Fibroblast of lung (primary cell): ENCODE measurements at regions not wholly inside any gene's neighbourhood (a gene's known extent, or its start where the extent isn't known, plus 50 kb on each side); places are given as distances from the start of the nearest gene placed in this dataset.

Experiments used
- EZH2 ChIP-seq: IDR thresholded peaks from 2 replicates; pipeline ENCODE4 v1.5.1; 2012; ENCODE audit warnings: low read length, control low read depth, mild to moderate bottlenecking; ENCODE audit errors: missing control alignments
- TF ChIP-seq, protein P1 (sequence below), 2 donors: IDR thresholded peaks in 1 of 2; conservative IDR thresholded peaks in 1 of 2; 1 replicate in 1 of 2; 2 replicates in 1 of 2; pipeline ENCODE4 v1.5.1; 2011 to 2012; ENCODE audit warnings: low read length in 2 of 2, control low read depth in 1 of 2, inconsistent platforms in 1 of 2, low read depth in 1 of 2, mild to moderate bottlenecking in 1 of 2

DNA sequence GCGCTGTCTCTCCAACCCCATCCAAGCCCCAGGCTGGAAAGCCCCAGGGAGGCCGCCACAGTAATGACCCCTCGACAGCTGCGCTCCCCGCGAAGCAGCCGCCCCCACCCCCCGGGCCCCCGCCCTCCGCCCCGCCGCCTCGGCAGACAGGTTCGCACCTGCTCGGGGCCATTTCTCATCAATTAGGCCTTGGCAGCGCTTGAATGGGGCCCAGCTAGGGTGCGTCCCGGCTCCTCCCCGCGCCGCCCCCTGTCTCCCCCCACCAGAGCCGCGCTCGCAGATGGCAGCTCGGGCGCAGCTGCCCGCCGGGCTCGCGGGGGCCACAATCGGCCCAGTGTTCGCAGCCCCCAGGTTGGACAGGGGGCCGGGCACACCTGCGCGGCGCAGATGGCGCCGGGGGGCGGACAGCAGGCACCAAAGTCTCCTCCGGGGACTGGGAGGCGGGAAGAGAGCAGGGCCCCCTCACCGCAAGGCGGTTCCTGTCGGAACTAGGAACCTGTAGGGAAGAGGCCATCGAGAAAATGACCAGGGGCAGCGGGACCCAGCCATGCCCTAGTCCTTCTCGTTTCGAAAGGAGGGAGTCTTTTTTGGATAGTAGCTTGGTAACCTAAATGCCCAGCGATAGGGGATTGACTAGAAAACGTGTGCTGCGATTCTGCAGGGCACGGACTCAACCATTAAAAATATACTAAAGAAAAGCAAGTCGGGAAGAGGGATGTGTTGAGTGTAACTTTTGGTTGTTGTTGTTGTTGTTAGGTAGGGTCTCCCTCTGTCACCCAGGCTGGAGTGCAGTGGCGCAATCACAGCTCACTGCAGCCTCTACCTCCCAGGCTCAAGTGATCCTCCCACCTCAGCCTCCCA, 83.2 kb upstream of the EYA2 start:
- TF ChIP-seq, protein P1, sequence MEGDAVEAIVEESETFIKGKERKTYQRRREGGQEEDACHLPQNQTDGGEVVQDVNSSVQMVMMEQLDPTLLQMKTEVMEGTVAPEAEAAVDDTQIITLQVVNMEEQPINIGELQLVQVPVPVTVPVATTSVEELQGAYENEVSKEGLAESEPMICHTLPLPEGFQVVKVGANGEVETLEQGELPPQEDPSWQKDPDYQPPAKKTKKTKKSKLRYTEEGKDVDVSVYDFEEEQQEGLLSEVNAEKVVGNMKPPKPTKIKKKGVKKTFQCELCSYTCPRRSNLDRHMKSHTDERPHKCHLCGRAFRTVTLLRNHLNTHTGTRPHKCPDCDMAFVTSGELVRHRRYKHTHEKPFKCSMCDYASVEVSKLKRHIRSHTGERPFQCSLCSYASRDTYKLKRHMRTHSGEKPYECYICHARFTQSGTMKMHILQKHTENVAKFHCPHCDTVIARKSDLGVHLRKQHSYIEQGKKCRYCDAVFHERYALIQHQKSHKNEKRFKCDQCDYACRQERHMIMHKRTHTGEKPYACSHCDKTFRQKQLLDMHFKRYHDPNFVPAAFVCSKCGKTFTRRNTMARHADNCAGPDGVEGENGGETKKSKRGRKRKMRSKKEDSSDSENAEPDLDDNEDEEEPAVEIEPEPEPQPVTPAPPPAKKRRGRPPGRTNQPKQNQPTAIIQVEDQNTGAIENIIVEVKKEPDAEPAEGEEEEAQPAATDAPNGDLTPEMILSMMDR (conservative IDR thresholded peaks at IDR 0.05 in 1 of 2, IDR thresholded peaks at IDR 0.05 in 1 of 2; ENCODE audit: low read depth in 1 of 2, low read length in 2 of 2) = no peak
- TF ChIP-seq EZH2 = no peak
